GM10248 (cell line): ENCODE measurements at regions not wholly inside any gene's neighbourhood (a gene's known extent, or its start where the extent isn't known, plus 50 kb on each side); places are given as distances from the start of the nearest gene placed in this dataset.

ENCODE experiments used
- CTCF ChIA-PET: fragments of 300-600 bp; sonication (Branson Sonifier 250); formaldehyde crosslinking; extraction: SDS; loops from one replicate; lab custom pipeline; 2021; ENCODE audit warnings: antibody characterized with exemption; lab: Yijun Ruan, JAX
- POLR2A ChIA-PET: fragments of 350-650 bp; sonication (Branson Sonifier 250); formaldehyde crosslinking; extraction: SDS; loops from one replicate; lab custom pipeline; 2020; ENCODE audit warnings: antibody characterized with exemption; lab: Yijun Ruan, JAX
- DNase-seq: peaks from one replicate; pipeline ENCODE4 v3.0.0; 2012; ENCODE audit errors: extremely low spot score
- CTCF ChIP-seq: IDR thresholded peaks from 2 replicates; pipeline ENCODE4 v1.5.1; 2012; ENCODE audit warnings: mild to moderate bottlenecking, low read depth; ENCODE audit errors: extremely low read depth, missing control alignments, control extremely low read depth

- no peak for TF ChIP-seq CTCF
- DNase-seq: no peak
- CTCF ChIA-PET: no interaction called here
- POLR2A ChIA-PET: no interaction called here
These were observed 75.8 kb upstream of the TSHZ3 start for GRCh38 chr19:31424861-31425620.

GRCh38 chr19:31427857-31428256 lies 78.6 kb upstream of the TSHZ3 start:
- no peak for DNase-seq
- CTCF ChIA-PET: no interaction called here
- POLR2A ChIA-PET: no interaction called here
- no peak for TF ChIP-seq CTCF

- TF ChIP-seq CTCF: no peak
- DNase-seq: no peak
- ChIA-PET CTCF (no interaction called here), POLR2A (no interaction called here)
These were observed 81.1 kb upstream of the TSHZ3 start for GRCh38 chr19:31430381-31430780.

GRCh38 chr19:31432201-31432810 lies 83.1 kb upstream of the TSHZ3 start:
- ChIA-PET POLR2A (no interaction called here), CTCF (no interaction called here)

GRCh38 chr19:31436121-31436776 lies 87.0 kb upstream of the TSHZ3 start:
- POLR2A ChIA-PET: no interaction called here
- CTCF ChIA-PET: no interaction called here
- no peak for TF ChIP-seq CTCF
- DNase-seq: no peak

More at GRCh38 chr19:31432201-31432810, 83.1 kb upstream of the TSHZ3 start:
- no peak for TF ChIP-seq CTCF
- no peak for DNase-seq

GRCh38 chr19:31438401-31439269 lies 89.4 kb upstream of the TSHZ3 start:
- CTCF ChIA-PET: no interaction called here
- POLR2A ChIA-PET: no interaction called here
- TF ChIP-seq CTCF: no peak
- DNase-seq: no peak
